K562 (cell line): ENCODE measurements at regions not wholly inside any gene's neighbourhood (a gene's known extent, or its start where the extent isn't known, plus 50 kb on each side); places are given as distances from the start of the nearest gene placed in this dataset.

Experiments
- CHCHD3 ChIP-seq: fragments of 250-450 bp; sonication (Bioruptor Pico); IDR thresholded peaks from 2 replicates; pipeline ENCODE4 v2.1.2; 2022; ENCODE audit warnings: mild to moderate bottlenecking
- CREB1 ChIP-seq, 2 experiments: sonication (generic) in 1 of 2; formaldehyde crosslinking in 1 of 2; IDR thresholded peaks; 2 replicates each; pipeline versions ENCODE4 v1.6.1 to v1.8.0; 2012 to 2022; ENCODE audit warnings: inconsistent platforms in 1 of 2, mild to moderate bottlenecking in 1 of 2, missing genetic modification reagents in 1 of 2, moderate library complexity in 1 of 2
- CTCF ChIP-seq, 3 experiments: IDR thresholded peaks in 2 of 3; conservative IDR thresholded peaks in 1 of 3; 2 replicates each; pipeline ENCODE4 v1.5.1; 2011 to 2012; ENCODE audit warnings: low read length in 3 of 3, mild to moderate bottlenecking in 3 of 3, control low read depth in 2 of 3, improper control_type of control experiment in 1 of 3, inconsistent platforms in 1 of 3, low read depth in 1 of 3, mixed read lengths in 1 of 3, moderate library complexity in 1 of 3; ENCODE audit not compliant: insufficient read depth in 2 of 3
- E2F5 ChIP-seq: sonication (generic); formaldehyde crosslinking; IDR thresholded peaks from 2 replicates; pipeline ENCODE4 v1.8.0; 2022; ENCODE audit warnings: mild to moderate bottlenecking, missing genetic modification reagents
- NR2C2 ChIP-seq, 2 experiments: fragments of 200-800 bp in 1 of 2; sonication (Bioruptor generic) in 1 of 2; sonication (generic) in 1 of 2; formaldehyde crosslinking in 1 of 2; IDR thresholded peaks; 2 replicates each; pipeline versions ENCODE4 v1.6.1 to v1.8.0; 2016 to 2022; ENCODE audit warnings: mild to moderate bottlenecking in 1 of 2, missing compliant biosample characterization in 1 of 2, missing genetic modification characterization in 1 of 2, missing genetic modification reagents in 1 of 2
- POLR2AphosphoS2 ChIP-seq: IDR thresholded peaks from 2 replicates; pipeline ENCODE4 v1.6.1; 2012; ENCODE audit warnings: low read length, improper control_type of control experiment
- PREB ChIP-seq: sonication (generic); formaldehyde crosslinking; IDR thresholded peaks from 2 replicates; pipeline ENCODE4 v1.8.1; 2023; ENCODE audit warnings: mild to moderate bottlenecking, missing genetic modification reagents
- RBFOX2 ChIP-seq: fragments of 200-400 bp; formaldehyde crosslinking; IDR thresholded peaks from 2 replicates; pipeline ENCODE4 v1.6.1; 2017; ENCODE audit warnings: low read depth, mild to moderate bottlenecking, low read length, moderate library complexity
- REST ChIP-seq, 2 experiments: fragments of 450-650 bp; formaldehyde crosslinking in 1 of 2; IDR thresholded peaks; 2 replicates each; pipeline versions ENCODE4 v1.4.0 to v1.6.1; 2014 to 2020; ENCODE audit warnings: mild to moderate bottlenecking in 2 of 2, borderline replicate concordance in 1 of 2, low read depth in 1 of 2
- SMC3 ChIP-seq: conservative IDR thresholded peaks from 2 replicates; pipeline ENCODE4 v1.6.1; 2011; ENCODE audit warnings: low read depth, low read length, improper control_type of control experiment; ENCODE audit not compliant: insufficient read depth
- YY1 ChIP-seq, 3 experiments: IDR thresholded peaks; 2 replicates each; pipeline ENCODE4 v1.6.1; 2011; ENCODE audit warnings: low read length in 2 of 3, mild to moderate bottlenecking in 2 of 3, moderate library complexity in 2 of 3, borderline replicate concordance in 1 of 3, control low read depth in 1 of 3, low read depth in 1 of 3; ENCODE audit not compliant: insufficient read depth in 3 of 3, insufficient replicate concordance in 2 of 3, control insufficient read depth in 1 of 3, insufficient read length in 1 of 3; ENCODE audit errors: extremely low read depth in 1 of 3

GRCh38 chr1:69221524-69221923 is 346.2 kb upstream of the LRRC7 start:
- TF ChIP-seq CTCF (IDR thresholded peaks at IDR 0.05 in 2 of 3, conservative IDR thresholded peaks at IDR 0.05 in 1 of 3; ENCODE audit: insufficient read depth in 2 of 3, low read depth in 1 of 3, low read length in 3 of 3) = no peak
- TF ChIP-seq REST (IDR thresholded peaks at IDR 0.05; ENCODE audit: borderline replicate concordance) = no peak
- no peak for TF ChIP-seq REST (CRISPR knock-in tag; IDR thresholded peaks at IDR 0.05; ENCODE audit: low read depth)
- TF ChIP-seq YY1 (IDR thresholded peaks at IDR 0.05; ENCODE audit: borderline replicate concordance in 1 of 3, control insufficient read depth in 1 of 3, extremely low read depth in 1 of 3, insufficient read depth in 3 of 3, insufficient read length in 1 of 3, insufficient replicate concordance in 2 of 3, low read depth in 1 of 3, low read length in 2 of 3) = no peak
- no peak for TF ChIP-seq CREB1 (IDR thresholded peaks at IDR 0.05)
- no peak for TF ChIP-seq CREB1 (CRISPR knock-in tag; IDR thresholded peaks at IDR 0.05)
- no peak for TF ChIP-seq PREB
- no peak for TF ChIP-seq POLR2AphosphoS2
- no peak for TF ChIP-seq CHCHD3
- TF ChIP-seq E2F5 (CRISPR knock-in tag) = no peak
- TF ChIP-seq SMC3 = no peak
- no peak for TF ChIP-seq RBFOX2
- no peak for TF ChIP-seq NR2C2 (CRISPR knock-in tag; IDR thresholded peaks at IDR 0.05)
- no peak for TF ChIP-seq NR2C2 (tag; IDR thresholded peaks at IDR 0.05)
